ENCODE measurements at regions not wholly inside any gene's neighbourhood (a gene's known extent, or its start where the extent isn't known, plus 50 kb on each side); places are given as distances from the start of the nearest gene placed in this dataset.

DNA sequence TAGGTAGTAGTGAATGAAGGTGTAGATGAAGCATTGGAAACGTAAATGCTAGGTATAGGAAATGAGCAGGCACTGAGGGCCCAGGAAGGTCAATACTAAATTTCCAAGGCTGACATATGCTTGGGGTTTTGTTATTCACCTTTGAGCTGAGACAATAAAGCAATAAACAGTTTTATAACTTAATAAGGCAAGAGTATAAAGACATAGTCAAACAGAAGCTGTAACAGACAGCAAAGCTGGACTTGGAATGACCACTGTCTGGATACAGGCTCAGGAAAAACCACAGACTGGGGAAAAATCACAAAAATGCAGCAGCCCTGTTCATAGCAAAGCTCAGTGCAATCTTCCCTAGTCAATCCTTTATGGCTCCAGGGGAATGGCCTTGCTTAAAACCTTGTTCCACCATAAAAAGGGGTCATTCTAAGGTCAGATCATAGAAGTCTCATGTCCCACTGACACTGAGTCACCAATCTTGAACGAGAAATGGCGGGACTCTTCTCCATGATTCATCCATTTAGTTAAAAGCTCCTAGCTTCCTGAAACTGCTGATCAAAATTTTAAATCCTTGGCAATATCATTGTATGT lies 493.3 kb downstream of the CMPK2 start:
- Mint-ChIP-seq H3K9me3 (no peaks in the 10 kb centered on the region), H3K27me3 (ENCODE audit: low read depth) (no peaks in the 10 kb centered on the region), H3K36me3 (ENCODE audit: low read depth) (no peaks in the 10 kb centered on the region), H3K4me1 (ENCODE audit: low read depth) (no peaks in the 10 kb centered on the region), H3K27ac (no peak overlapping the region), H3K4me3 (ENCODE audit: low read depth) (no peak overlapping the region)
- intact Hi-C loops (cut with micrococcal nuclease) = no loop called here
- DNase-seq (ENCODE audit: low spot score) = no peak

- Mint-ChIP-seq H3K27ac (no peak overlapping the region), H3K27me3 (ENCODE audit: low read depth) (no peaks in the 10 kb centered on the region), H3K36me3 (ENCODE audit: low read depth) (no peaks in the 10 kb centered on the region), H3K9me3 (no peaks in the 10 kb centered on the region), H3K4me3 (ENCODE audit: low read depth) (no peak overlapping the region), H3K4me1 (ENCODE audit: low read depth) (no peaks in the 10 kb centered on the region)
- no peak for DNase-seq (ENCODE audit: low spot score)
- intact Hi-C loops (cut with micrococcal nuclease) = no loop called here
Observed at GRCh38 chr2:6381326-6381725, 484.4 kb downstream of the CMPK2 start.

- Mint-ChIP-seq H3K27me3 (ENCODE audit: low read depth) (no peaks in the 10 kb centered on the region), H3K4me1 (ENCODE audit: low read depth) (no peaks in the 10 kb centered on the region), H3K36me3 (ENCODE audit: low read depth) (no peaks in the 10 kb centered on the region), H3K9me3 (no peaks in the 10 kb centered on the region), H3K27ac (no peak overlapping the region), H3K4me3 (ENCODE audit: low read depth) (no peak overlapping the region)
- intact Hi-C loops (cut with micrococcal nuclease) = no loop called here
- no peak for DNase-seq (ENCODE audit: low spot score)
Observed at GRCh38 chr2:6384341-6384740, 481.4 kb downstream of the CMPK2 start.

- H3K27ac Mint-ChIP-seq = no peak overlapping the region
- intact Hi-C loops (cut with micrococcal nuclease) = no loop called here
- no peaks in the 10 kb centered on the region for H3K4me1 Mint-ChIP-seq (ENCODE audit: low read depth)
Observed at GRCh38 chr2:6392354-6392753, 473.4 kb downstream of the CMPK2 start.

DNA sequence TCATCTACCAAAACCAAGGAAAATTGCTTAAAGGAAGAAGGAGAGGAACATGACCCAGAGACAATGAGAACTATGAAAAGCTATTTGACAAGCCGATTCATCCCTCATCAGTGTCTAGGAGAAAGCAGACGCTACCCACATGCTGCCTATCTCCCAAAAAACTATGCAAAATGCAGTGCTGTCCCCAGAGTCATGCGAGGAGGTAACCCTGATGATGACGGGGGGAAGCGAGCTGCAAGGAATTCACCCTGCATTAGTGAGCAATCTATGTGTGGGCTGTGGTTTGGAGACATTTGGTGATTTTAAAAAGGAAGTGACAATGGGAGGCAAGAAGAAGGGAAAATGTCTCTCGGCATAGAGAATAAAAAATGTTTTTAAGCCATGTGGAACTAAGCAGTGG lies 472.7 kb downstream of the CMPK2 start:
- Mint-ChIP-seq H3K4me3 (ENCODE audit: low read depth) (no peak overlapping the region), H3K27me3 (ENCODE audit: low read depth) (no peaks in the 10 kb centered on the region), H3K4me1 (ENCODE audit: low read depth) (no peaks in the 10 kb centered on the region), H3K9me3 (peaks cover 10% of the 10 kb centered on the region), H3K27ac (no peak overlapping the region), H3K36me3 (ENCODE audit: low read depth) (no peaks in the 10 kb centered on the region)
- intact Hi-C loops (cut with micrococcal nuclease) = no loop called here
- DNase-seq (ENCODE audit: low spot score) = no peak

More at GRCh38 chr2:6392354-6392753, 473.4 kb downstream of the CMPK2 start:
- Mint-ChIP-seq H3K9me3 (peaks cover 10% of the 10 kb centered on the region), H3K4me3 (ENCODE audit: low read depth) (no peak overlapping the region), H3K36me3 (ENCODE audit: low read depth) (no peaks in the 10 kb centered on the region), H3K27me3 (ENCODE audit: low read depth) (no peaks in the 10 kb centered on the region)
- DNase-seq (ENCODE audit: low spot score) = no peak

DNA sequence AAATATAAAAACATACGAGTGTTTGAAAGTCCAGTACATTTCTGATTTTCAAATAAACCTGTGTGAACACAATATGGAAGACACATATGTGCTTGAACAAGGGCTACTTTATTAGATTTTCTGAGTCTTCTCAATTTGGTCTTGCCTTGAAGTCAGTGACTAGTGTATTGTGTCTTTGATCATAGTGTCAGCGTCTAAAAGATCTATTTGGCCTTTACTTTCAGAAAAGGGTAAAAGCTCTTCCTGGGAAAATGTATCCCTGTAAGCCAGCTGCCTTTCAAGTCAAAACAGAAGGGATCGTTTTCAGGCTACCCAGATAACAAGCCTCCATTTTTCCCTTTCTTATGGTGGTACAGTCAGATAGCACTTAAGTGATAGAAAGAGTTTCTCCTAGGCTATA lies 471.9 kb downstream of the CMPK2 start:
- H3K27me3 Mint-ChIP-seq (ENCODE audit: low read depth) = no peaks in the 10 kb centered on the region
- intact Hi-C loops (cut with micrococcal nuclease) = no loop called here
- H3K27ac Mint-ChIP-seq = no peak overlapping the region
- H3K36me3 Mint-ChIP-seq (ENCODE audit: low read depth) = no peaks in the 10 kb centered on the region
- DNase-seq (ENCODE audit: low spot score) = no peak
- H3K9me3 Mint-ChIP-seq = peaks cover 10% of the 10 kb centered on the region
- H3K4me1 Mint-ChIP-seq (ENCODE audit: low read depth) = no peaks in the 10 kb centered on the region
- H3K4me3 Mint-ChIP-seq (ENCODE audit: low read depth) = no peak overlapping the region

- H3K27me3 Mint-ChIP-seq (ENCODE audit: low read depth) = no peaks in the 10 kb centered on the region
- no peak overlapping the region for H3K4me3 Mint-ChIP-seq (ENCODE audit: low read depth)
- intact Hi-C loops (cut with micrococcal nuclease) = no loop called here
- peaks cover 10% of the 10 kb centered on the region for H3K9me3 Mint-ChIP-seq
- no peak for DNase-seq (ENCODE audit: low spot score)
- no peaks in the 10 kb centered on the region for H3K36me3 Mint-ChIP-seq (ENCODE audit: low read depth)
- H3K4me1 Mint-ChIP-seq (ENCODE audit: low read depth) = no peaks in the 10 kb centered on the region
- no peak overlapping the region for H3K27ac Mint-ChIP-seq
Observed at GRCh38 chr2:6394276-6394675, 471.4 kb downstream of the CMPK2 start.

GRCh38 chr2:6398421-6398820 lies 467.3 kb downstream of the CMPK2 start:
- intact Hi-C loops (cut with micrococcal nuclease) = no loop called here
- Mint-ChIP-seq H3K4me3 (ENCODE audit: low read depth) (no peak overlapping the region), H3K27ac (no peak overlapping the region), H3K9me3 (no peaks in the 10 kb centered on the region), H3K36me3 (ENCODE audit: low read depth) (no peaks in the 10 kb centered on the region), H3K4me1 (ENCODE audit: low read depth) (no peaks in the 10 kb centered on the region), H3K27me3 (ENCODE audit: low read depth) (no peaks in the 10 kb centered on the region)
- no peak for DNase-seq (ENCODE audit: low spot score)

- H3K27ac Mint-ChIP-seq = no peak overlapping the region
- no peaks in the 10 kb centered on the region for H3K9me3 Mint-ChIP-seq
- no peaks in the 10 kb centered on the region for H3K36me3 Mint-ChIP-seq (ENCODE audit: low read depth)
- no peaks in the 10 kb centered on the region for H3K4me1 Mint-ChIP-seq (ENCODE audit: low read depth)
- no peak for DNase-seq (ENCODE audit: low spot score)
- H3K4me3 Mint-ChIP-seq (ENCODE audit: low read depth) = no peak overlapping the region
- intact Hi-C loops (cut with micrococcal nuclease) = no loop called here
- no peaks in the 10 kb centered on the region for H3K27me3 Mint-ChIP-seq (ENCODE audit: low read depth)
Observed at GRCh38 chr2:6401301-6401700, 464.4 kb downstream of the CMPK2 start.

DNA sequence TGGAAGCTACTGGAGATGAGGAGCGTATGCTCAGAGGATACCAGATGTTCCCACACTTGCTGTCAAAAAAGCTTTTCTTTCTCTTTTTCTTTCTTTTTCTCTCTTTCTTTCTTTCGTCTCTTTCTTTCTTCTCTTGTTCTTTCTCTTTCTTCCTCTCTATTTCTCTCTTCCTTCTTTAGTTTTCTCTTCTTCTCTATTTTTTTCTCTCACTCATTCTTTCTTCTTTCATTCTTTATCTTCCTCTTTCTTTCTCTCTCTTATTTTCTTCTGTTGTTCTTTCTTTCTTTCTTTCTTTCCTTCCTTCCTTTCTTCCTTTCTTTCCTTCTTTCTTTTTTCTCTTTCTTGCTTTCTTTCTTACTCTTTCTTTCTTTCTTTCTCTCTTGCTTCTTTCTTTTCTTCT lies 457.6 kb downstream of the CMPK2 start:
- H3K27me3 Mint-ChIP-seq (ENCODE audit: low read depth) = no peaks in the 10 kb centered on the region
- no peak for DNase-seq (ENCODE audit: low spot score)
- no peaks in the 10 kb centered on the region for H3K4me1 Mint-ChIP-seq (ENCODE audit: low read depth)
- H3K4me3 Mint-ChIP-seq (ENCODE audit: low read depth) = no peak overlapping the region
- no peaks in the 10 kb centered on the region for H3K9me3 Mint-ChIP-seq
- intact Hi-C loops (cut with micrococcal nuclease) = no loop called here
- H3K36me3 Mint-ChIP-seq (ENCODE audit: low read depth) = no peaks in the 10 kb centered on the region
- H3K27ac Mint-ChIP-seq = no peak overlapping the region

- Mint-ChIP-seq H3K4me1 (ENCODE audit: low read depth) (no peaks in the 10 kb centered on the region), H3K36me3 (ENCODE audit: low read depth) (no peaks in the 10 kb centered on the region)
- intact Hi-C loops (cut with micrococcal nuclease) = no loop called here
Observed at GRCh38 chr2:6410313-6410712, 455.4 kb downstream of the CMPK2 start.

GRCh38 chr2:6412533-6413091 lies 453.1 kb downstream of the CMPK2 start:
- H3K27me3 Mint-ChIP-seq (ENCODE audit: low read depth) = no peaks in the 10 kb centered on the region
- H3K36me3 Mint-ChIP-seq (ENCODE audit: low read depth) = no peaks in the 10 kb centered on the region
- H3K27ac Mint-ChIP-seq = no peak overlapping the region
- H3K4me1 Mint-ChIP-seq (ENCODE audit: low read depth) = no peaks in the 10 kb centered on the region
- H3K4me3 Mint-ChIP-seq (ENCODE audit: low read depth) = no peak overlapping the region
- H3K9me3 Mint-ChIP-seq = no peaks in the 10 kb centered on the region
- intact Hi-C loops (cut with micrococcal nuclease) = no loop called here
- no peak for DNase-seq (ENCODE audit: low spot score)

More at GRCh38 chr2:6410313-6410712, 455.4 kb downstream of the CMPK2 start:
- Mint-ChIP-seq H3K27ac (no peak overlapping the region), H3K27me3 (ENCODE audit: low read depth) (no peaks in the 10 kb centered on the region), H3K4me3 (ENCODE audit: low read depth) (no peak overlapping the region), H3K9me3 (no peaks in the 10 kb centered on the region)
- DNase-seq (ENCODE audit: low spot score) = no peak

DNA sequence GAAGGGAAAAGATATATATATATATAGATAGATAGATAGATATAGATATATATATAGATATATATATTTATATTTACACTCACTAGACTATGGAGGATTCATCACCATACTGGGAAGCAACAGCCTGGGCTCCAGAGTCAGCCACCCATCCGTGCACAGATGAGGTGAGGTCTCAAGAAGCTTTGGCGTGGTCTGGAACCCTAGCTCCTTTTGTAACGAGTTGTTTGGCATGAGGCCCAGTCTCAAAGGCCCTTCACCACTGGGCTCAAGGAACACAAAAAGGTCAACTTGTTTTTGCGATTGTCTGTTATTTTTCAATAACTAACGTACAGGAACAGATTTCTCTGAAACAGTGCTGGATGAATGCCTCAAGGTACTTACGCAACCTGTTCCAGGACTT lies 448.7 kb downstream of the CMPK2 start:
- intact Hi-C loops (cut with micrococcal nuclease) = no loop called here
- no peaks in the 10 kb centered on the region for H3K36me3 Mint-ChIP-seq (ENCODE audit: low read depth)
- H3K9me3 Mint-ChIP-seq = no peaks in the 10 kb centered on the region
- no peak for DNase-seq (ENCODE audit: low spot score)
- H3K27me3 Mint-ChIP-seq (ENCODE audit: low read depth) = no peaks in the 10 kb centered on the region
- no peaks in the 10 kb centered on the region for H3K4me1 Mint-ChIP-seq (ENCODE audit: low read depth)
- H3K27ac Mint-ChIP-seq = no peak overlapping the region
- H3K4me3 Mint-ChIP-seq (ENCODE audit: low read depth) = no peak overlapping the region

- Mint-ChIP-seq H3K36me3 (ENCODE audit: low read depth) (no peaks in the 10 kb centered on the region), H3K9me3 (no peaks in the 10 kb centered on the region), H3K4me1 (ENCODE audit: low read depth) (no peaks in the 10 kb centered on the region), H3K27ac (no peak overlapping the region), H3K27me3 (ENCODE audit: low read depth) (no peaks in the 10 kb centered on the region), H3K4me3 (ENCODE audit: low read depth) (no peak overlapping the region)
- DNase-seq (ENCODE audit: low spot score) = no peak
- intact Hi-C loops (cut with micrococcal nuclease) = no loop called here
Observed at GRCh38 chr2:6418291-6418690, 447.4 kb downstream of the CMPK2 start.
